OCI-LY7 (cell line): ENCODE measurements at regions not wholly inside any gene's neighbourhood (a gene's known extent, or its start where the extent isn't known, plus 50 kb on each side); places are given as distances from the start of the nearest gene placed in this dataset.

Experiments used
- CTCF ChIP-seq: fragments of 200-600 bp; sonication (generic); conservative IDR thresholded peaks from 2 replicates; pipeline ENCODE4 v1.5.1; 2014; ENCODE audit warnings: mild to moderate bottlenecking, antibody characterized with exemption, low read length, moderate library complexity, mixed read lengths
- EZH2phosphoT487 ChIP-seq: fragments of 200-600 bp; sonication (generic); IDR thresholded peaks from 2 replicates; pipeline ENCODE4 v1.6.1; 2018; ENCODE audit warnings: low read depth, borderline replicate concordance, mild to moderate bottlenecking, mixed run types, antibody characterized with exemption, low read length, moderate library complexity, mixed read lengths

DNA sequence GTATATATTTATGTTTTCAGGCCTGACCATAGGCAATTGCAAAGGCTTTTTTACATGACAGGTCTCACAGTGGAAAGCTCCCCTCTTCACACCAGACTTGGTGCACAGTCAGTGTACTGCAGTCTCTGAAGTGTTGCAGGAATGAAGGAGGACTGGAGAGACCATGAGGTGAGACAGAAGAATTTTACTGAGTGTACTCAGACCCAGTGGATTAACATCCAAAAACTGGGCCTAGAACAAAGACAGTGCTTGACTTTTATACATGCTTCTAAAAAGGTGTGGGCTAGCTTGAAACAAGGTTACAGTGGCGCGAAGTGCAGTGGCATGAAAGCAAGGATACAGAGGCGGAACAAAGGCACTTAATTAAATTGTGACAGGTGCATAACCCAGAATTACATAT is 822.9 kb downstream of the RAPGEF2 start:
- TF ChIP-seq CTCF, result no peak
- no peak for TF ChIP-seq EZH2phosphoT487
